HG03159 (cell line): ENCODE measurements at regions not wholly inside any gene's neighbourhood (a gene's known extent, or its start where the extent isn't known, plus 50 kb on each side); places are given as distances from the start of the nearest gene placed in this dataset.

Experiments used
- ATAC-seq: cut with Tn5 transposase; IDR thresholded peaks from one replicate; pipeline ENCODE4 v1.9.1; 2021; ENCODE audit warnings: mild to moderate bottlenecking, moderate library complexity; ENCODE audit not compliant: unreplicated experiment

GRCh38 chr5:13480834-13481233 is 463.7 kb downstream of the DNAH5 start:
- no peak for ATAC-seq

- peak; percentile 76 for ATAC-seq
Measured at GRCh38 chr5:13478831-13479465, 465.5 kb downstream of the DNAH5 start.

GRCh38 chr5:13477118-13477737 is 467.3 kb downstream of the DNAH5 start:
- ATAC-seq: no peak

GRCh38 chr5:13472842-13473241 is 471.6 kb downstream of the DNAH5 start:
- ATAC-seq: no peak

GRCh38 chr5:13470975-13471374 is 473.5 kb downstream of the DNAH5 start:
- ATAC-seq: no peak

- no peak for ATAC-seq
Measured at GRCh38 chr5:13470263-13470662, 474.2 kb downstream of the DNAH5 start.

GRCh38 chr5:13464532-13465193 is 479.8 kb downstream of the DNAH5 start:
- no peak for ATAC-seq

- ATAC-seq: no peak
Measured at GRCh38 chr5:13460587-13460986, 483.9 kb downstream of the DNAH5 start.

- no peak for ATAC-seq
Measured at GRCh38 chr5:13454050-13454449, 490.4 kb downstream of the DNAH5 start.

- no peak for ATAC-seq
Measured at GRCh38 chr5:13448843-13449242, 495.6 kb downstream of the DNAH5 start.

GRCh38 chr5:13439430-13439829 is 505.1 kb downstream of the DNAH5 start:
- no peak for ATAC-seq

- no peak for ATAC-seq
Measured at GRCh38 chr5:13427827-13428557, 516.5 kb downstream of the DNAH5 start.

GRCh38 chr5:13412040-13412595 is 532.4 kb downstream of the DNAH5 start:
- no peak for ATAC-seq

GRCh38 chr5:13408616-13409015 is 535.9 kb downstream of the DNAH5 start:
- no peak for ATAC-seq

GRCh38 chr5:13403351-13403750 is 541.1 kb downstream of the DNAH5 start:
- no peak for ATAC-seq

- no peak for ATAC-seq
Measured at GRCh38 chr5:13385066-13385465, 559.4 kb downstream of the DNAH5 start.

GRCh38 chr5:13382232-13382631 is 562.3 kb downstream of the DNAH5 start:
- ATAC-seq: no peak

GRCh38 chr5:13378091-13378490 is 566.4 kb downstream of the DNAH5 start:
- no peak for ATAC-seq

- no peak for ATAC-seq
Measured at GRCh38 chr5:13359344-13359743, 585.1 kb downstream of the DNAH5 start.

GRCh38 chr5:13358342-13358741 is 586.1 kb downstream of the DNAH5 start:
- no peak for ATAC-seq

GRCh38 chr5:13357929-13358328 is 586.6 kb downstream of the DNAH5 start:
- ATAC-seq: no peak
